Vagina (tissue), 2 donors: ENCODE measurements at regions not wholly inside any gene's neighbourhood (a gene's known extent, or its start where the extent isn't known, plus 50 kb on each side); places are given as distances from the start of the nearest gene placed in this dataset.
"Not testable (repeated sequence)": the region's sequence is repeated elsewhere in the genome, so short reads cannot be mapped to it uniquely, and the experiment has no call there.

Source experiments
- DNase-seq, 2 donors: peaks; one replicate each; pipeline ENCODE4 v3.0.0-alpha.2; 2017; ENCODE audit errors: extremely low spot score in 2 of 2
- H3K27ac ChIP-seq: fragments of 200-600 bp; sonication (generic); one replicate; pipeline ENCODE4 v1.5.1; 2019
- H3K27me3 ChIP-seq: fragments of 200-600 bp; sonication (generic); one replicate; pipeline ENCODE4 v1.5.1; 2019
- H3K36me3 ChIP-seq, 2 donors: fragments of 200-600 bp; sonication (generic); one replicate each; pipeline ENCODE4 v1.5.1; 2017 to 2019
- H3K4me1 ChIP-seq: fragments of 200-600 bp; sonication (generic); one replicate; pipeline ENCODE4 v1.5.1; 2019
- H3K4me3 ChIP-seq, 2 donors: fragments of 200-600 bp; sonication (generic); 1 replicate in 1 of 2; 2 replicates in 1 of 2; pipeline ENCODE4 v1.5.1; 2016 to 2019
- H3K9me3 ChIP-seq: fragments of 200-600 bp; sonication (generic); one replicate; pipeline ENCODE4 v1.5.1; 2019
- CTCF ChIP-seq, 3 experiments: fragments of 450-650 bp in 2 of 3; fragments of 200-600 bp in 1 of 3; sonication (generic) in 1 of 3; IDR thresholded peaks; one replicate each; pipeline ENCODE4 v1.5.1; 2017 to 2019; ENCODE audit warnings: antibody characterized with exemption in 3 of 3, mild to moderate bottlenecking in 2 of 3, moderate library complexity in 2 of 3
- POLR2A ChIP-seq, 2 donors: fragments of 450-650 bp; IDR thresholded peaks; one replicate each; pipeline ENCODE4 v1.6.1; 2017; ENCODE audit warnings: antibody characterized with exemption in 2 of 2, mild to moderate bottlenecking in 2 of 2, moderate library complexity in 2 of 2
- POLR2AphosphoS5 ChIP-seq, 2 donors: sonication (generic); formaldehyde crosslinking; IDR thresholded peaks; one replicate each; pipeline ENCODE4 v1.9.0; 2017; ENCODE audit warnings: antibody characterized with exemption in 2 of 2, mild to moderate bottlenecking in 2 of 2, low read depth in 1 of 2; ENCODE audit not compliant: insufficient read depth in 1 of 2
- intact Hi-C: fragments of 100-400 bp; cut with DNase I; formaldehyde crosslinking; loops from one replicate; pipeline ENCODE4 v1.15.1; 2023

GRCh38 chr4:15333692-15334633, 93.9 kb upstream of the C1QTNF7 start:
- intact Hi-C loops = no loop called here
- Histone ChIP-seq H3K4me1 (peaks cover 15% of the 10 kb centered on the region), H3K9me3 (no peaks in the 10 kb centered on the region), H3K4me3 (no peak overlapping the region), H3K27ac (no peak overlapping the region), H3K36me3 (no peaks in the 10 kb centered on the region), H3K27me3 (no peaks in the 10 kb centered on the region)
- TF ChIP-seq POLR2AphosphoS5 (IDR thresholded peaks at IDR 0.05; ENCODE audit: insufficient read depth in 1 of 2, low read depth in 1 of 2) = no peak
- DNase-seq = no peak

DNA sequence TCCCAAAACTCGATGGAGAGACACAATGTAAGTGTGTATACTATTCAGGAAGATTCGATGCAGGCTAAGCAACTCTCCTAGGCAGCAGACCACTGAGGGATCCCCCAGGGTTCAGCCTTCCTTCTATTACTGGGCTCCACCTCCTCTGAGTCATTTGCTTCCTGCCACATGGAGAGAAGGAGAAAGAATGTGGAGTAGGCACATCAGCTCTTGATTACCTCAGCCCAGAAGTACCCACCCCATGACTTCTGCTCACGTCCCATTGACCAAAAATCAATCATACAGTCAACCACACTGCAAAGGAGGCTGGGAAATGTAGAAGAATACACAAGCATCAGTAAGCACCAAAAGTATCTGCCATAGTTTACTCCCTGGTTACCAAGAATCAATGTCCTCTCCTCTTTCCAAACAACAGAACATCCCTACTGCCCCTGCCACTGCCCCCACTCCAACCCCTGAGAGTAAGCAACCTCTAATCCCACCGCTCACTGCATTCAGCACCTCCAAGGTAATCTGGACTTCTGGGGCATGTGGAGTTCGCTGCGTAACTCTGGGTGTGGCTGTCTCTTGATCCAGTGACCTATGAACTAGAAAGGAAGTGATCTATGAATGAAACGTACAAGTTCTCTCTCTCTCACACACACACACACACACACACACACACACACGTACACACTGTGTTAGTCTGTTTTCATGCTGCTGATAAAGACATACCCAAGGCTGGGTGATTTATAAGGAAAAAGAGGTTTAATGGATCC, 91.2 kb upstream of the C1QTNF7 start:
- intact Hi-C loops = no loop called here
- Histone ChIP-seq H3K4me1 (peaks cover 10% of the 10 kb centered on the region), H3K27ac (no peak overlapping the region)

DNA sequence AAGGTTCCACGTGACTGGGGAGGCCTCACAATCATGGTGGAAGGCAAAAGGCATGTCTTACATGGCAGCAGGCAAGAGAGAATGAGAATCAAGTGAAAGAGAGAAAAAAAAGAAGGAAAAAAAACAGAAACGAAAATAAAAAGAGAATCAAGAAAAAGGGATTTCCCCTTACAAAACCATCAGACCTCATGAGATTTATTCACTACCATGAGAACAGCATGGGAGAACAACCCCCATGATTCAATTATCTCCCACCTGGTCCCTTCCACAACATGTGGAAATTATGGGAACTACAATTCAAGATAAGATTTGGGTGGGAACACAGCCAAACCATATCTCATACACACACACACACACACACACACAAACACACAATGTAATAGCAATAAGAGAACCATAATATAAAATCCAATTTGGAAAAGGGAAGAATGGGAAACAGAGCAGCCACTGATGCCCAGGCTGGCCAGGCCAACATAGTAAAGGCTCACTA, 90.6 kb upstream of the C1QTNF7 start:
- intact Hi-C loops, H3K4me3 ChIP-seq, H3K27me3 ChIP-seq, H3K27ac ChIP-seq, H3K36me3 ChIP-seq, H3K9me3 ChIP-seq, DNase-seq: not testable (repeated sequence)
- peaks cover 11% of the 10 kb centered on the region for H3K4me1 ChIP-seq

More for the DNA sequence above, 91.2 kb upstream of the C1QTNF7 start:
- Histone ChIP-seq H3K9me3 (no peaks in the 10 kb centered on the region), H3K36me3 (no peaks in the 10 kb centered on the region), H3K27me3 (no peaks in the 10 kb centered on the region), H3K4me3 (no peak overlapping the region)
- DNase-seq = no peak
- no peak for TF ChIP-seq POLR2A (IDR thresholded peaks at IDR 0.05)

- H3K4me3 ChIP-seq = peak overlapping the region; percentile 37 to 44
- no peaks in the 10 kb centered on the region for H3K36me3 ChIP-seq
- H3K4me1 ChIP-seq = peaks cover 6% of the 10 kb centered on the region
- no peaks in the 10 kb centered on the region for H3K9me3 ChIP-seq
- peak overlapping the region; percentile 64 for H3K27ac ChIP-seq
- no peak for TF ChIP-seq CTCF (IDR thresholded peaks at IDR 0.05)
- TF ChIP-seq POLR2AphosphoS5 (IDR thresholded peaks at IDR 0.05; ENCODE audit: insufficient read depth in 1 of 2, low read depth in 1 of 2) = no peak
- no peak for TF ChIP-seq POLR2A (IDR thresholded peaks at IDR 0.05)
- no peaks in the 10 kb centered on the region for H3K27me3 ChIP-seq
- no peak for DNase-seq
- intact Hi-C loops = no loop called here
These were observed 88.1 kb upstream of the C1QTNF7 start for GRCh38 chr4:15339737-15340136.

- Histone ChIP-seq H3K27ac (peak overlapping the region; percentile 64), H3K4me1 (peaks cover 6% of the 10 kb centered on the region), H3K9me3 (no peaks in the 10 kb centered on the region), H3K4me3 (peak overlapping the region; percentile 37 to 44), H3K27me3 (no peaks in the 10 kb centered on the region), H3K36me3 (no peaks in the 10 kb centered on the region)
- DNase-seq = no peak
- TF ChIP-seq CTCF (IDR thresholded peaks at IDR 0.05) = no peak
- no peak for TF ChIP-seq POLR2A (IDR thresholded peaks at IDR 0.05)
- TF ChIP-seq POLR2AphosphoS5 (IDR thresholded peaks at IDR 0.05; ENCODE audit: insufficient read depth in 1 of 2, low read depth in 1 of 2) = no peak
- intact Hi-C loops = no loop called here
These were observed 87.5 kb upstream of the C1QTNF7 start for GRCh38 chr4:15340332-15340731.

- no peak for TF ChIP-seq POLR2AphosphoS5 (IDR thresholded peaks at IDR 0.05; ENCODE audit: insufficient read depth in 1 of 2, low read depth in 1 of 2)
- no peaks in the 10 kb centered on the region for H3K36me3 ChIP-seq
- no peaks in the 10 kb centered on the region for H3K9me3 ChIP-seq
- peaks cover 6% of the 10 kb centered on the region for H3K4me1 ChIP-seq
- intact Hi-C loops = no loop called here
- peak overlapping the region; percentile 64 for H3K27ac ChIP-seq
- no peaks in the 10 kb centered on the region for H3K27me3 ChIP-seq
- peak overlapping the region; percentile 37 to 44 for H3K4me3 ChIP-seq
- no peak for DNase-seq
These were observed 86.7 kb upstream of the C1QTNF7 start for GRCh38 chr4:15340902-15341732.
